NCI-H1417 treated with DMSO at 0.1 percent for 48 hours (cell line): ENCODE measurements at regions not wholly inside any gene's neighbourhood (a gene's known extent, or its start where the extent isn't known, plus 50 kb on each side); places are given as distances from the start of the nearest gene placed in this dataset.
"Not testable (repeated sequence)": the region's sequence is repeated elsewhere in the genome, so short reads cannot be mapped to it uniquely, and the experiment has no call there.

Source experiments
- DNase-seq: peaks from one replicate; lab custom pipeline; 2025; lab: John Stamatoyannopoulos, UW

DNA sequence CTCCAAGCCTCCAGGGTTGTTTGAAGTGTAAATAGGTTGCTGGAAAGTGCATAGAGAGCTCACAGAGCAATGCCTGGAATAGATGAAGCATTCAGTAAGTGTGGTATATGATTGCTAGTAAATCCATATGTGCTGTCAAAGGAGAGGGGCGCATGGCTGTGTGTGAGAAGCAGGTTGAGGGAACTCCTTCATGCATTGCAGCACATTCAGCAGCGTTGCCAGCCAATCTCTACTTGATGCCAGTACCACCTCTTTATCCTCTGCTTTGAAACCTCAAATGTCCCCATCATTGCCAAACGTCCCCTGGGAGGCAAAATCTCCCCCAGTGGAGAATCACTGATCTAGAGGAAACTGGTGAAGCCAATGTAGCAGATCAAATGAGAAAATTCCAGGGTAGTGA is 82.7 kb upstream of the RALGAPA2 start:
- DNase-seq: no peak

DNA sequence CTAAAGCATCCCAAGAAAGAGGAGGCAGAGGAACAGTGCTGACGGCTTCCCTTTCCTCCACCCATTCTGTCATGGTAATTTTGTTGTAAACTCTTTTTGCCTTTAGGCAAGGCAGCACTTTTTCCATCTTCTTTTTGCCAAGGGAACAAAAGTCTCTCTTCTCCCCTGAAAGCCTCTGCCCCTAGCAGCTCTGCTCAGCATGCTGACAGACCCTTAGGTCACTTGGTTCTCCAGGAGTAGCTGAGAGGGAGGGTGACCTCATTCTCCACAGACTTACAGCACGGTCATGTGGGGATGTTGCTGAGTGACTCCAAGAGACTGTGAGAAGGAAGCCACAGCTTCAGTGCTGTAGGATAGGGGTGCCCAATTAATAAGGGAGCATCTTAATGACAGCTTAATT is 81.1 kb upstream of the RALGAPA2 start:
- DNase-seq: no peak

DNA sequence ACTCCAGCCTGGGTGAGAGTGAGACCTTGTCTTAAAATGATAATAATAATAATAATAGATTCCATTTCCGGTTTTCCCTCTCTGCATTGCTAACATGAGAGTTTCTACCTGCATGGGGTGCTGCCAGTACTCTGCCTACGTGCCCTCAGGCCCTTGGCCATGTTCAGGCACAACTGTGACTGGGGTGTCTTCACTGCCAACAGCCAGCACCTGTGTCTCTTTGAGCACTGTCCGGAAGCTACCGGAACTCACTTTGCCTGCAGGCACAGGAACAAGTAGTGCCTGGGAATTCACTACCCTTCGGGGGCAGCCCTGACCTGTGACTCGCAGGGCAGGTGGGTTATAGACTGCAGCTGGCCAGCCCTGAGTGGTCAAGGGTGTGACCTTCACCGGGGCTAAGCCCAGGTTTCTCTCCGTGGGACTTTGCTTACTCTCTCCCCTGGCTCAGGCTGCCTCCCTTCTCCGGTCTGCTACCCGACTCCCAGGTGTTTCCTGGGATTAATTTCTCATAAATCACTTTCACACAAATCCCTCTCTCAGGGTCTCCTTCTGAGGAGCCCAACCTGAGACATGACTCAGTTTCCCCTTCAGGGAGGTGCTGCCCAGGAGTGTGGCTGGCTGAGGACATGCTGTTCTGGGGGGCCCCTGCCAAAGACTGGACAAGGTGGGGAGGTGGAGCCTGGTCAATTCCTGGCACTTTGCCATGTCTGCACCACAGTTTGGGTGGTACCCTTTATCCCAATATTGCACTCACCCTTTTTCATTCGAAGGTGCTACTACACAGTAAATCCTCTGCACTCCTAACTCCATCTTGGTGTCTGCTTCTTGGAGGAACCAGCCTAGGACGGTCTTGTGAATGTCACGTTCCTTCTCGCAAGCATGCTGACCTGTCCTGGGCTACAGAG is 79.5 kb upstream of the RALGAPA2 start:
- no peak for DNase-seq

DNA sequence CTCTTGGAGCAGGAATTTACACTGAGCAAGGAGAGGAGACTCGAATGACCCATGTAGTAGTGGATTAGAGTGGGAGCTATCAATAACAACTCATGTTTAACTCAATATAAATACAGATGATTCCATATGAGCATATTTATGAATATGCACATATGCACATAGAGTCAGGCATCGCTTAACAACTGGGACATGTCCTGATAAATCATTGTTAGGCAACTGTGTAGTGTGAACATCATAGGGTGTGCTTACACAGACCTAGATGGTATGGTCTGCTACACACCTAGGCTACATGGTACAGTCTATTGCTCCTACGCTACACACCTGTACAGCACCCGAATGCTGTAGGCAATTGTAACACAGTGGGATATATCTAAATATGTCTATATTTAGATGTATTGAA is 75.9 kb upstream of the RALGAPA2 start:
- DNase-seq: no peak

- DNase-seq: no peak
Measured at GRCh38 chr20:20786428-20786827, 74.0 kb upstream of the RALGAPA2 start.

DNA sequence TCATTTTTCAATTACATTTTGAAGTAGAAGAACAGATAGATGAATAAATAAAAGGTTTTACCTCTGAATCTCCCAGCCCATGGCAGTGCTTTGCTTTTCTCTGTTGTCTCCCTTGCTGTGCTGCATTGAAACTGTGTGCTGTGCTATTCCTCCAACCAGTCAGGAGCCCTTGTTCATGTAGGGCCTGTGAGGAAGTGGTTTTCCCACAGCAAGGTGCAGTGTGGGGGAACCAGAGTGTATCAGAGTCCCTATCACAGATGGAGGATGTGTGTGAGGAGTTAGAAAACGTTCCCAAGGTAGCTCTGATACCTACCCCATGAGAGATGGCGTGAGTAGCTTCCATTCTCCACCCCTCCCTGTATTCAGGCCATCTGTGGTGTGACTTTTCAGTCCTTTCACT is 72.8 kb upstream of the RALGAPA2 start:
- DNase-seq: no peak

DNA sequence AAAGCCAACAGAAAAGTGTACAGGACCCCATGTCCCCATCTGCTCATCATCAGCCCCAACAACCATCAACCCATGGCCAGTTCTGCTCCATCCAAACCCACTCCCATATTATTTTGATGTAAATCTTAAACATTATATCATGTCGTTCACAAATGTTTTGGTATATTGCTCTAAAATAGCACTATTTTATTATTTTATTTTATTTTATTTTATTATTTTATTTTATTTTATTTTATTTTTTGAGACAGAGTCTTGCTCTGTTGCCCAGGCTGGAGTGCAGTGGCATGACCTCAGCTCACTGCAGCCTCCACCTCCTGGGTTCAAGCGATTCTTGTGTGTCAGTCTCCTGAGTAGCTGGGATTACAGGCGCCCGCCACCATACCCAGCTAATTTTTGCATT is 72.0 kb upstream of the RALGAPA2 start:
- not testable (repeated sequence) for DNase-seq

DNA sequence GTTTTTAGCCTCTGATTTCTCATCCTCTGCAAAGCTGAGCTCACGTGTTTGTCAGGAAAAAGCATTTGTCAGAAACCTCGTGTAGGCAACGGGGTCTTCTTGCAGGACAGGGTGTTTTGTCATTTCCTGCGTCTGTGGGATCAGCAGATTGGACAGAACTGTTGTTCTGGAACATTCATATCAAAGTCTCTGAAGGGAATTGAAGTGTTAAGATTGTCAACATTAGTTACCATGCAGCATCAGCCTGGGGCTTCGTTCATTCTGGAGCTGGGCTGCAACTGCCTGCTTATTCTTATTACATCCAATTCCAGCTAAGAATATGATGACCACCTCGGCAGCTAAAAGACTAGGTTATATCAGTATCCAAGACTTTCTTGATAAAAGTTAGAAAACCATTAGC is 71.0 kb upstream of the RALGAPA2 start:
- DNase-seq: no peak

DNA sequence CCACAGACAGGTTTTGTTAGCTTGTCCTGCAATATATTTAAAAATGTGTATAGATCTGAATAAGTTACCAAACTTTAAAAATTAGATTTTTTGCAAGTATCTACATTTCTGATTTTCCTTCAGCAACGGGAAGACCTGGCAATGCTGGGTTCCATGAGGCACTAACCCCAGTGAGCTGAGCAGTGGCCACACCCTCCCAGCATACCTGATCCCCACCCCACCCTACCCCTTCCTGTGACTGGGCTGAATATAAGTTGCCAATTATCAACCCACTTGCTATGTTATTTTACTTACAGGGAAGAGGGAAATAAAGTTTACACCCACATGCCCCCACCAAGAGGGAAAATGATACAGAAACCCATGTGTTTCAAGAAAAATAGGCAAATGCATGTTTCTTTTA is 70.3 kb upstream of the RALGAPA2 start:
- DNase-seq: no peak

- DNase-seq: no peak
Measured at GRCh38 chr20:20782231-20782630, 69.8 kb upstream of the RALGAPA2 start.

GRCh38 chr20:20781029-20781428 is 68.6 kb upstream of the RALGAPA2 start:
- DNase-seq: no peak

GRCh38 chr20:20780127-20780824 is 67.8 kb upstream of the RALGAPA2 start:
- DNase-seq: no peak

- no peak for DNase-seq
Measured at GRCh38 chr20:20778676-20779075, 66.2 kb upstream of the RALGAPA2 start.

DNA sequence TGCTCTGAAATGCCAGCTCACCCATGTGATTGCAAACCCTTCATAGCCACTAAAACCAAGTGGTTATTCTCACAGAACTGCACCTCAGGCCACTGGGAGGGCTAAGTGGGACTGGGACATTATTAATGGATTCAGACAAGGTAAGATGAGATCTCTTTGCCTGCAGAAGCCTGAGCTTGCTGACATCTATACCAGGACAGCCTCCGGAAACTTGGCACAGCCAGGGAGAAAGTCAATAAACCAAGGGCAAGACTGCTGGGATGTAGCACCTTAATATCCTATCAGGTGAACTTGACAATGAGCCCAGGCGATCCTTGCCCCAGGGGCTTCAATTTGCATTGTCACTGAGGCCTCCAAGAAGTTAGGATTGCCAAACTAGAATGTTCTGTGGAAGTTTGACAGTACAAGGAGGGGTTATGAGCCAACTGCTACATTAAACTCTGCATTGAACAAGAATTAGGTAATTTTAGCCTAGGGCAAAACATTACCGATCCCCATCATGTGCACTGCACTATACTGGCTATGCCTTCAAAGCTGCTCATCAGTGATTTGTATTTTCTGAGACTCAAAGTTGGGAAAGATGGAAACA is 60.1 kb upstream of the RALGAPA2 start:
- no peak for DNase-seq

DNA sequence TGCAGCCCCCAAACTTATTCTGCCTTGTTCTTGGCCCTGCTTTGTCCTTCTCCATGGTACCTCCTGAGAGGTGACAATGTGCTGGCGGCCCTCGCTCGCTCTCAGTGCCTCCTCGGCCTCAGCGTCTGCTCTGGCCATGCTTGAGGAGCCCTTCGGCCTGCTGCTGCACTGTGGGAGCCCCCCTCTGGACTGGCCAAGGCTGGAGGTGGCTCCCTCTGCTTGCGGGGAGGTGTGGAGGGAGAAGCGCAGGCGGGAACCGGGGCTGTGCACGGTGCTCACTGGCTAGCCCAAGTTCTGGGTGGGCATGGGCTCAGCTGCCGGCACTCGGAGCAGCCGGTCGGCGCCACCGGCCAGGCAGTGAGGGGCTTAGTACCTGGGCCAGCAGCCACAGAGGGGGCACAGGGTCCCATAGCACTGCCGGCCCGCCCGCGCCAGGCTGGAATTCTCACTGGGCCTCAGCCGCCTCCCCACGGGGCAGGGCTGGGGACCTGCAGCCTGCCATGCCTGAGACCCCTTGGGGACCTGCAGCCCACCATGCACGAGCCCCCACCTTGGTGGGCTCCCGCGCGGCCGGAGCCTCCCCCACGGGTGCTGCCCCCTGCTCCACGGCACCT is 55.9 kb upstream of the RALGAPA2 start:
- DNase-seq: no peak

DNA sequence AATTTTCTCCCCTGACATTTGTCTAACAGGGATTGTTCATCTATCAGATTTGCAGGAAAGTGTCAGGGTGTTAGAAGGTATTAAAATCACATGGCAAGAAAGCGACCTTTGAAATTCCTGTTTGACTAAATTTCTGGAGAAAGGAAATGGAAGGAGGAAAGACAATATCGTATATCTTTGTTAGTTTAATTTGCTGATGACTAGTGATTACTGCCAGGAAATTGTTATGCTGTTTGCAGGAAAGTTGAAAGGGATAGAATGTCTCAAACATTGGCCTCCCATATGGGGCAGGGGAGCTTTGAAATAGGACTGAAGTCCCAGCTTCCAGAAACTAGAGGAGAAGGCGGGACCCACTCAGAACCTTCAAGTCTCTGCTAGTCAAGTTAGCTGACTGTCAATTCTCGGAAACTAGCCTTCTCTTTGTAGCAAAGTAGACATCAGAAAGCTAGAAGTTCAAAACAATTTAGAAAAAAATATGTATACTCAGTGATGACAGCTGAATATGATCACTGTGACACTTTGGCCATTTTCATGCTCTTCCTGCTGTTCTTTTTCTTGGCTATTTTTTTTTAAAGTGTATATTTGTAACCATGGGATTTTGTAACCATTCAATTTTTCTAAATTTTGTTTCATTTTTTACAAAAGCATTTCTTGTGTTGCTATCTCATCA is 53.4 kb upstream of the RALGAPA2 start:
- no peak for DNase-seq

DNA sequence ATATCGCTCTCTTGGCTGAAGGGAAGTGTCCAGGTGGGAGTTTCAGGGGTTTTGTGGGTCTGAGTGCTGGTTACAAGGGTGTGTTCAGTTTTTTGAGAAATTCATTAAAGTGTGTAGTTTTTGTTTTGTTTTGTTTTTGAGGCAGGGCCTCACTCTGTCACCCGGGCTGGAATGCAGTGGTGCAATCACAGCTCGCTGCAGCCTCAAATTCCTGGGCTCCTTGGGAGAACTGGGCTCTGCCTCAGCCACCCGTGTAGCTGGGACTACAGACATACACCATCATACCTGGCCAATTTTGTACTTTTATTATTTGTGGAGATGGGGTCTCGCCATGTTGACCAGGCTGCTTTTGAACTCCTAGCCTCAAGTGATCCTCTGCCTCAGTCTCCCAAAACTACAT is 51.2 kb upstream of the RALGAPA2 start:
- no peak for DNase-seq
